ENCODE measurements at regions not wholly inside any gene's neighbourhood (a gene's known extent, or its start where the extent isn't known, plus 50 kb on each side); places are given as distances from the start of the nearest gene placed in this dataset.
"Not testable (repeated sequence)": the region's sequence is repeated elsewhere in the genome, so short reads cannot be mapped to it uniquely, and the experiment has no call there.

DNA sequence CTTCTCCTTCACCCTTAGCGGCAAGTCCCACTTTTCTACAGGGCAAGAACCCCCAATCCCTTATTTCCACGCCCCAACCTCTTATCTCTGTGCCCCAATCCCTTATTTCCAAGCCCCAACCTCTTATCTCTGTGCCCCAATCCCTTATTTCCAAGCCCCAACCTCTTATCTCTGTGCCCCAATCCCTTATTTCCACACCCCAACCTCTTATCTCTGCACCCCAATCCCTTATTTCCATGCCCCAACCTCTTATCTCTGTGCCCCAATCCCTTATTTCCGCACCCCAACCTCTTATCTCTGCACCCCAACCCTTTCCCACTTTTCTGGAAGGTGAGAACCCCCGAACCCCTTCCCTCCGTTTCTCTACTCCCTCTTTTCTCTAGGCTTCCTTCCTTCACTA is 116.1 kb upstream of the GJE1 start:
- DNase-seq (ENCODE audit: low spot score), result not testable (repeated sequence)

DNA sequence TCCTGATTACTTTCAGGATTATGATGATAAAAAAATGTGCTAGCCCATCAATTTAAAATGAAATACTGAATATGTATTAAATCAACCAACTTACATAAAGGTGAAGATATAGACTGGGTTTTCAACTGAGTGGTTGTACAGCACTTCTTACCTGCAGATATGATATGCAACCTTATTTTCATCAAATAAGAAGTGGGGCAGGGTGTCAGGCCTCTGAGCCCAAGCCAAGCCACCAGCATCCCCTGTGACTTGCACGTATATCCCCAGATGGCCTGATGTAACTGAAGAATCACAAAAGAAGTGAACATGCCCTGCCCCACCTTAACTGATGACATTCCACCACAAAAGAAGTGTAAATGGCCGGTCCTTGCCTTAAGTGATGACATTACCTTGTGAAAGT is 117.3 kb upstream of the GJE1 start:
- DNase-seq (ENCODE audit: low spot score), result not testable (repeated sequence)

DNA sequence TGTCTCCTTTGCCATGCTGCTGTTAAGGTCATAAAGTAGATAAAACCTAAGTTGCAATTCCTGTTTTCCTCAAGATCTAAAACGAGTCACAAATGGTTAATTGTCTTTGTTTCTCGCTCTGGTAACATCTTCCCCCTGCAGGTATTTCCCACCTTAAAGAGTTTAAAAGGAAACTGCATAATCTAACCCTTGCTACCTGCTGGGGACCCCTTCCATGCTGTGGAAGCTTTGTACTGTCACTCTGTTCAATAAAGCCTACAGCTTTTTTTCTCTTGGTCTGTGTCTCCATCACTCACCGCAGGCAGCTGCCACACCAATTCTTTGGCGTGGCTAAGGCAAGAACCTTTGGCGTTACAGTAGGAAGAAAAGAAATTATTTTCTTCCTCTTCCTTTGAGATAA is 117.7 kb upstream of the GJE1 start:
- DNase-seq (ENCODE audit: low spot score), result no peak

DNA sequence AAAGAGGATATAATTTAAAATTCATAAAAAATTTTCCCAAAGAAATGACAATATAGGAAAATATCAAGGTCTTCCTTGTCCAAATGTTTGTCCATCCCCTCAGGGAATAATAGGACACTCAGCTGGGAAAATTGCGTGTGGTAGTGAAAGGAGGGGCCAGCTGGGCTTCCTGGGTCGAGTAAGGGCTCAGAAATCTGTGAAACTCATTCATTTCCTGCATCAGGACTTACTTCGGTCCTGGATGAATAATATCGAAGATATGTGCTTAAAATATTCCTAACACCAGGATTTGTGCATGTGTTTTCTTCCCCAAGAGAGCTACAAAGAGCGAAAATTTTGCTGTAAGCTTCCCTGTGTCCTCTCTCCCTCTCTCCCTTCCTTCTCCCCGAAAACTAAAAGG is 118.2 kb upstream of the GJE1 start:
- no peak for DNase-seq (ENCODE audit: low spot score)

DNA sequence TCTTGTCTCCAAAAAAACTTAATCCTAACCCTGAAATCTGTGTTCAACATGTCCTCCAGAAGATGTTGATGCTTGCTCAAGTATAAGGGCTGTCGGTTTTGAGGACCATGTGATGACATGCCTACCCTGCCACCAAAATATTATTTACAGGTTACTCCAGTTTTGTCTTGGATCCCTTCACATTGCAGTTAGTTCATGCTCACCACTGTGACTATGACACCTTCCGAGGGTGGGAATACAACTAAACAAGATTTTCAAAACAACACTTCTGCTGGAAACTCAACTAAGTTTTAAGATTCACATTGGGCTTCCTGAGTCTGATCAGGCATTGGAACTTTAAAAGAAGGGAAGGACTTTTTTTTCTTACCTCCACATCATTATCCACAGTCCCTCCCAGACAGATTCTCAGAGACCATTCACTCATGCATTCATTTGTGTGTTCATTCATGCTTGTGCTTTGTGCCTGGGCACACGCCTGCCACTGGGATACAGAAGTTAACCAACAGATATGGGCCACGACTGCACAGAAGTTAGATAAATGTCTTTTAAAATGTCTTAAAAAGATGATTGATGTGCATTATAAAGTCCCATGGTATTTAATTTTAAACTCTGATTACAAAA is 118.7 kb upstream of the GJE1 start:
- DNase-seq (ENCODE audit: low spot score), result no peak

DNA sequence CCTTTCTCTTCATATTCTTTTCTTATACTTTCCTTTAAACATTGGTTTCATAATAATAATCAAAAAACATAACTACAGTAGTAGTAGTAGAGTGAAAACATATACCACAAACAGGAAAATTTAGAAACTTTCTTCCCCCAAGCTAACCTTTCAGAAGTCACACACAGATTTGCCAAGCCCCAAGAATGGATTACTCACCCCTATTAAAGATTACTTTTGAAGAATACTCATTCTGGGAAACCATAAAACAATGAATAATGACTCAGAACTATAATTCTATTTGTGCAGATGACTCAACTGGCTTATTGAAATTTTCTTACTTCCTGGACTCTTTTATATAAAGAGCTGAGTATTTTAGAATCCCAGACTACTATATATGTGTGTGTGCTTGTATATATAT is 119.4 kb upstream of the GJE1 start:
- no peak for DNase-seq (ENCODE audit: low spot score)

DNA sequence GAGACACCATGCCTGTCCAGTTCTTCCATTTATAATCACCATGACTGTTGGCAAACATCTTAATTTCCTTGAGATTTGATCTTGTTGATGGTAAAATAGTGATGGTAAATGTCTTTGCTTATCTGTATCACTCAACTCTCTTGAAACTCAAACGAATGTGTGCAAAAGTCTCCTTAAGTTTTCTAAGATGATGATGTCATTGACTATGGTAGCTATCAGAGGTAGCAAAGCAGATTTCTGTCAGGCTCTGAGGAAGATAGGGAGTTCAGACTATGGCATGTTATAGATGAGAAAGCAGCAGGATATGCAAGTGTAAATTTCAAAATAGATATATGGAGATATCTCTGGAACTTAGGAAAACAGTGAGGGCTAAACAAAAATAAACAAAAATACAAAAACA is 121.0 kb upstream of the GJE1 start:
- no peak for DNase-seq (ENCODE audit: low spot score)

DNA sequence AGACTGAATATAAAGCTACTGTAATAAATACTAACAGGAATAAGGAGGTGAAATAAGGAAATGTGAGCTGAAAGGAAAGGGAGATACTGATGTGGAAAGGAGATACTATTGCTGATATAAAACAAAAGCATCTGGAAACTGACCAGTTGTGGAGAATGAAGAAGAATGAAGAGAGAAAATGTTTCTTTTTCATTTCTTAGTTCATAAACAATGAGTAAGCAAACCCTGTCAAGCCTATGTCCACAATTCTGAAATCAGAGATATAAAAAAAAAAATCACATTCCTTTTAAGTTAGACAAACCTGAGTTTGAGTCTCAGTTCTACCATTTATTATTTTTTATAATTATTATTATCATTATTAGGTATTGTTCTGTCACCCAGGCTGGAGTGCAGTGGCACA is 121.6 kb upstream of the GJE1 start:
- DNase-seq (ENCODE audit: low spot score), result no peak

DNA sequence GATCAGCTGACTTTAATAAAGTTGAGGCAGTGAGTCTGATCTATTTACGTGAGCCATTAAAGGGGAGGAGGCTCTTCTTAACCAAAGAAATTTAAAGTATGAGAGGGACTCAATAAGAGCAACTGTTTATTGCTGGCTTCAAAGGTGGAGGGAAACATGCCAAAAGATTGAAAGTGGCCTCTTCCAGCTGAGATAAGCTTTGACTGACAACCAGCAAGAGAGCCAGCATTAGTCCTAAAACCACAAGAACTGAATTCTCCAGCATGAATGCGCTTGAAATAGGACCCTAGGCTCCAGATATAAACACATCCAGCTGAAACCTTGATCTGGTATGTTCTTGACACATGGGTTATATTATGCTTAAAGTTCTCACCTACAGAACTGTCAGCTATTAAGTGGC is 123.1 kb upstream of the GJE1 start:
- DNase-seq (ENCODE audit: low spot score), result no peak

DNA sequence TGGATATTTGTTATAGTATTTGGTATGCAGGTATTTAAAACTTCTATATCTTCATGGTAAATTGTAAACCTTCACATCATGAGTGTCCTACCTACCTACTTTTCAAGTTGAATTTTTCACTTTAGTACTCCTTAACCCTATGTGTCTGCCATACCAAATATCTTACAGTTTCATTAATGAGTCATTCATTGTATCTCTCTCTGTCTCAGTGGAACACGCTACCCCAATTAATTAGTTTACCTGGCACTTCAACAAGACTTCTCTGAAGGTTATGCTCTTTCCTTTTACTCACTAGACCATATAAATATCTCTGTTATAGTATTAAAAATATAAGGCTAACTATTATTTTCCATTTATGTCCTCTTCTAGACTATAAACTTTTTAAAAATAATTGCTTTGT is 123.9 kb upstream of the GJE1 start:
- DNase-seq (ENCODE audit: low spot score), result no peak

DNA sequence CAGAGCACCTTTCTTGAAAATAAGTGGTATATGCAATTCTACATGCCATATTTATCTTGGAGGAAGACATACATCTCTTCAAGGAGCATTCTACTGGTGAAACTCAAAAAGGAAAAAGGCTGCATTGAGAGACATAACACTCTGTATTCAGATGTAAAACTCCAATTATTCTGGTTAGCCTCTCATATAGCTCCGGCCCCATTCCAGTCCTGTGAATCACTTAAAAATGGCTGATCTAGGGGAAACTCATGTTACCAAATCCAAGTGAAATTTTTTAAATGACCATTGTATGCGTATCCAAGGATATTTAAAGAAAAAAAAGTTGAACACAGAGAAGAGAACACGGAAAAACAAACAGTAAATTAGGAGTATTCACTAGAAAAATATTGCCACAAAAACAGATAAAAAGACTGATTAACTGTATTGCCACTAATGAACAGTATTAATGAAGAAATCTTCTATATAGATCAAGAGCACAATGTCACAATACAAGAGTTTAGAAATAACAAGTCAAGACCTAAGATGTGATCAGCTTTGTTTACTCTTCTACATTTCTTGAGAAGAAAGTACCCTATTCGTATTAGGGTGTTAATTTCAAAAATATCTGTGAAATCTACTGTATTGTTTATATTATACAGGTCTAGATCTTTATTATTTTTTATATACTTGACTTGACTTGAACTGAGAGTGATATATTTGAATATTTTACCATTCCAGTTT is 124.5 kb upstream of the GJE1 start:
- DNase-seq (ENCODE audit: low spot score), result no peak

DNA sequence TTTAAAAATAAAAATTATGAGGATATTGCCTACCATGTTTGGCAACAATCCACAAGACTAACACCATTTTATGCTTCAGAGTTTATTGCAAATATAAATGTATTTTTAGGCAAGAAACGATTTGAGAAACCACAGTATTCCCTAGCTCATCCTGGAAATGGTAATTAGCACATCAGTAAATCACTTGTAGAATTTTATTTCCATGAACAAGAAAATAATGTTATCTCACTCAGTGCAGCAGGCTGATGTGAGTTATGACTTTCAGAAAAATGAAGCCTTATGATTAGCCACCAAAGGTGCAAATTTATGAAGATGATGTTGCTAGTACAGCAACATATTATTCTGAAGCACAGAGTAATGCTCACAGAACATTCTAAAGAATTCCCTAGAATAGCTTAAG is 127.7 kb upstream of the GJE1 start:
- DNase-seq (ENCODE audit: low spot score), result no peak

DNA sequence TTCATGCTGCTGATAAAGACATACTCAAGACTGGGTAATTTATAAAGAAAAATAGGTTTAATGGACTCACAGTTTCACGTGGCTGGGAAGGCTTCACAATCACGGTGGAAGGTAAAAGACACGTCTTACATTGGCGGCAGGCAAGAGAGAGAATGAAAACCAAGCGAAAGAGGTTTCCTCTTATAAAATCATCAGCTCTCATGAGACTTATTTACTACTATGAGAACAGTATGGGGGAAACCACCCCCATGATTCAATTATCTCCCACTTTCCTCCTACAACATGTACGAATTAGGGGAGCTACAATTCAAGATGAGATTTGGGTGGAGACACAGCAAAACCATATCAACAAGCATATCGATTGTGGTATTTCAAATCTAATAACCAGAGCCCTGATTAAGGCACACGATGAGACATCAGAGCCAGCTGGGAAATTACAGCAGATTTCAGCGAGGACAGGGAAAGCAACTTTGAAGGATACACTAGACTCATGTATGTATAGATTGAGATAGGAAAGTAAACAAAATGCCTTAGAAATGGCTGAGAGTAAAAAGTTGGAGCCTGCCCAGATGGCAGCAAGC is 129.8 kb upstream of the GJE1 start:
- DNase-seq (ENCODE audit: low spot score), result no peak

DNA sequence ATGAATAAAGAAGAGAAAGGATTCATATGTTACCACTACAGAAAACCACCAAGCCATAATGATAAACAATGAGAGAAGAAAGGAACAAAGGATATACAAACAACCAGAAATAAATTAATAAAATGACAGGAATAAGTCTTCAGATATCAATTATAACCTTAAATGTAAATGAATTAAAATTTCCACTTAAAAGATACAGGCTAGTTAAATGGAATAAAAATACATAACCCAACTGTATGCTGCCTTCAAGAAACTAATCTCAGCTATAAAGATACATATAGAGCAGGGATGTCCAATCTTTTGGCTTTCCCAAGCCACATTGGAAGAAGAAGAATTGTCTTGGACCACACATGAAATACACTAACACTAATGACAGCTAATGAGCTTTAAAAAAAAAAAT is 135.9 kb upstream of the GJE1 start:
- DNase-seq (ENCODE audit: low spot score), result no peak

DNA sequence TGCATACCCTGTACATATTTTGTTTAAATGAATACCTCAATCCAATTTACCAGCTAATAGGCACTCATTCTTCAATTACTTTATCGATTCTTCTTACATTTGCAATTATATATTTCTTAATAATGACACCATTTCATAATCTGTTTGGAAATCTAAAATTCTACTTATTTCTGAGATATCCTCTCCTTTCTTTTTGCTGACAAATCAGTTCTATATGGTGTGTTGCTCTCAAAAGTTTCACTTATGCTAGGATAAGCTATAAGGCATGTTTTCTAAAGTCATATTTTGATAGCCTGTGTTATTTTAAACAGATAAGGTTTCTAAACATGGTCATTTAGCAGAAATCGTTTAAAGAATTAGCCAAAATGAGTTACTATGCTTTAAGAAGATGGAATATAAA is 140.6 kb upstream of the GJE1 start:
- DNase-seq (ENCODE audit: low spot score), result no peak

DNA sequence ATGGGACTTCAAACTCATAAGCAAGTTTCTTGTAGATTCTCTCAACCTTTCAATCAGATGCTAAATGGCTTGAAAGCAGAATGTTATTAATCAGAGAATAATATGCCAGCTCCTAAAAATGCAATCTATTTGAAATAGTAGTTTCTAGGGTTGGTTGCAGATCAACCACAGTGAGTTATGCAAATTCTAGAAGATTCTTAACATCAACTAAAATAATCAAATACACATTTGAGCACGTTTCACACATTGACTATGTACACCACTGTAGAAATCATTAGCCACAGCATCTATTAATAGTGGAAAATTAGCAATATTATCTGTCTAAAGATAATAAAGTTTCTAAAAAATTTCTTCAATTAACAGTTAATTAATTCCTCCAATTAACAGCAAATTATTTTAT is 141.9 kb upstream of the GJE1 start:
- DNase-seq (ENCODE audit: low spot score), result no peak

DNA sequence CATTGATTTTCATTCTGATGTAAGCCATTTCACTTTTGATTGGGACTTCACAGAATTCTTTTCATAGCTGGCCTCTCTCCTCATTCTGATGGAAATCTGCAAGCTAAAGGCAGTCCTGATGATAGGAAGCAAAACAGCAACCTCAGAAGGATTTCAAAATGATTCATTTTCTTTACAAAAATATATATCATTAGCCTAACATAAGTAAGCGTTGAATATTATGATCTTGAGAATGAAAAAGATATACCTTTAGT is 143.1 kb upstream of the GJE1 start:
- DNase-seq (ENCODE audit: low spot score), result no peak

DNA sequence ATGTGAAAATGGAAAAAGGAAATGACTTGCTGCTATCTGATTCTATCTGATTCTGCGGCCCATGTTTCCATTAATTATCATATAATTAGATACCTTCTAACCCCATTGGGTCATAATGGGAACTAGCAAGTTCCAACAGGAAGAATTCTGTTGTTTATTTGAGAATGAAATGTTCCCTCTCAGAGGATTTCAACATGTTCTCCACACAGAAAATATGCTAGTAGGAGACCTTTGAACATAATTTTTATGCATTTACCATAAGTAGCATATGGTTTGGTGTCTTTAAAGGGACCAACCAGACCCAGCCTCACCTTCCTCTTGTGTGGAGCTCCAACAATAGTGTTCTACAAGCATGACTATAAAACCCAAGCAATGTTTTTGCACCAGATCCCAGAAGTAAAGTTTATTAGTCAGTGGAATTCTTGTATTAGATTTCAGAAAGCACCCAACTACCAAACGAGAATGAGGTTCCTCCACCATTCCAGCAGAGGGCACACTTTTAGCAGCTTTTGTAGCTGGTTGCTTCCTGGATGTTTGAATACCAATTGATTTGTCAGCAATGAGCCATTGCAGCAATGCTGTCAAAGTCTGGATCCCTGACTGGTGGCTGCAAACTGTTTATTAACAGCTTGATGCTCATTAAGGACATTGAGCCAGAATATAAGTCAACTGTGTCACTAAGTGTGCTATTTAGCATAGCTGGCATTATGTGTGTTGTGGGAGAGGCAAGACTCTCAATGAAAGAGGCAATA is 143.6 kb upstream of the GJE1 start:
- DNase-seq (ENCODE audit: low spot score), result no peak

DNA sequence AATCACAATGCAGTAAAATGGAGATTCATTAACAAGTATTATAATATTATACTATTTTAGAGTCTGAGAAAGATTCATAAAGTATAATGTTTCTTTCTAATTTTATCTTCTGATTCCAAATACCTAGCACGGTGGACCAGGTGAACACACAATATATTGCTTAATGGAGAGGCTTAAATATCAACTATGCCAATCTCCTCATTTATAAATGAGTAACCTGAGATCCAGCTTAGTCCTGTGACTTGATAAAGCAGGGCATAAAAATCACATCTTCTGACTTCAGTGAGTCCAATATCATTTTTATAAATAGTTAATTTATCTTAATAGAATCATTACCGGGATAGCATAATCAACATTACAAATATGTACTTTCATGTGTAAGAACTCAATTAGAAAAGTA is 144.4 kb upstream of the GJE1 start:
- DNase-seq (ENCODE audit: low spot score), result no peak

DNA sequence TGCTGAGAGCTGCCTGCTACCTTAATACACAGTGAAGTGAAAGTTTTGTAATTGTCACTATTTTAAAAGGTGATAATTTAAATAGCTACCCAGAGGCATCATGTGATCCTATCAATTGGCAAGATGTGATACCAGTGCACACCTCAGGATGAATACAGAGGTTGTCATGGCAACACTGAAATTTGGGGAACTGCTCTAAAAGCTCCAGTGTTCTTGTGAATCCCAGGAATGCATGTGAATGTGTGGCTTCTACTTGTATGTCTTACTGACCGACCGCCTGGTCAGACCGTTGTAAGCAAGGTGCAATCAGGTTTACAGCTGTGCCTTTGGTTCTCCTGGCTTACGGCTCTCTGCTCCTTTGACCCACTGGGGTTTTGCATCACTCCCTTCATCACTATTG is 146.3 kb upstream of the GJE1 start:
- DNase-seq (ENCODE audit: low spot score), result no peak

DNA sequence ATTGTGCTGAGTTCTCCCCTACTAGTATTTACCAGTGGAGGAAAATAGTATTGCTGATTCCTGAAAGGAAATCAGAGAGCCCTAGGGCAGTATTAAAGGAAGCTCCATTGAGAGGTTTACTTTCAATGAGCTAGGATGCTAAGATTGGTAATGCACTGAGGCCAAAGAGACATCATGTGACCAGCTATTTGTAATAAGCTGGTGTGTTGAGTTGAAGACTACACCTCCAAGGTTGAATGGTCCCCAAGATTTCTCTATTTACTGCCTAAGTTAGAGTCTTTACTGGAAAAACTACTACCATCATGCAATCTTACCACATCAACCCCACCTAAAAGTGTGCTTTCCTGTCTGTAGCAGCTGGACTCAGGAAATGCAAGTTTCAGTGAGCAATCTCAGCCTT is 151.5 kb upstream of the GJE1 start:
- no peak for DNase-seq (ENCODE audit: low spot score)

DNA sequence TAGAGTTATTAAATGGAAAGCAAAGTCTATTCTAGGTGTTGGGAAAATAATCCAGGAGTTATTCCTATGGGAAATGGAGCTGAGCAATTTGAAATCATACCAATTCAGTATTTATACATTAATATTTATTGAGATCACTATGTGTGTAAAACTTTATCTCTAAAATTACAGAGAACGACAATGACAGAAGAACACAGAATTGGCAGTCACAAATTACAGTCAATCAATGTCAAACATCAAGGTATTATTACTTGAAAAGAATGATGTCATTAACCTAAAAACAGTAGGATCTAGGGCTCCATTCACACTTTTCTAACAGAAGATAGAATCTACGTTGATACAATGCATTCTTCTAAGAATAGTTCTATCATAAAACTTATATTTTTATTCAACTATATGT is 154.9 kb upstream of the GJE1 start:
- no peak for DNase-seq (ENCODE audit: low spot score)

DNA sequence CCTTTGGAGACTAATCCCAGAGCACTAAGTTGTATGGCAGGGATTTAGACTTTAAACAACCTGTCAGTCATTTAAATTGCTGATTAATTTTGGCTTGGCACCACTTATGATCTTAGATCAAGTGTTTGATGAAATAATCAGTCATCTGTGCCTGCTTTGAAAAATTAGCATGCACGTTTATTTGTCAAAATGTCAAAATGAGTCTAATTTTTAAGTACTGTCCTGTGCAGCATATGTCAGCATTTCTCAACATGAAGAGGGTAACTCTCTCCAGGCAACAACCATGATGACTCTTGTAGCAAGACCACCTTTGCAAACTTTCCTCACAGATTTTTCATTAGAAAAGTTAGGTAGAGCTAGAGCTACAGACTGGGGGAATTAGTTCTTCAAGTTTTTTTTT is 155.7 kb upstream of the GJE1 start:
- no peak for DNase-seq (ENCODE audit: low spot score)
